GM12878 (cell line): ENCODE measurements at regions not wholly inside any gene's neighbourhood (a gene's known extent, or its start where the extent isn't known, plus 50 kb on each side); places are given as distances from the start of the nearest gene placed in this dataset.

Experiments
- ATAC-seq: fragments of 200-7000 bp; cut with Tn5 transposase; 3 replicates; pipeline ENCODE4 v1.9.1; 2020; ENCODE audit warnings: mild to moderate bottlenecking, moderate library complexity
- BruUV-seq: library from RNA; stranded (reverse); fragments of 400-500 nt; replicated peaks from 2 replicates; lab custom pipeline; 2021; lab: Mats Ljungman, UMichigan
- CTCF ChIA-PET: fragments of 300-600 bp; sonication (Branson Sonifier 250); formaldehyde crosslinking; extraction: SDS; loops from one replicate; lab custom pipeline; 2021; ENCODE audit warnings: inconsistent platforms; lab: Yijun Ruan, JAX
- POLR2A ChIA-PET: fragments of 350-600 bp; formaldehyde crosslinking; extraction: SDS; loops from one replicate; lab custom pipeline; 2021; ENCODE audit warnings: inconsistent platforms; lab: Charles Lee
- RAD21 ChIA-PET: fragments of 300-600 bp; sonication (Branson Sonifier 250); formaldehyde crosslinking; loops from one replicate; lab custom pipeline; 2023; ENCODE audit warnings: antibody characterized with exemption; ENCODE audit not compliant: unreplicated experiment; lab: Charles Lee
- SMC1A ChIA-PET: fragments of 300-600 bp; sonication (Branson Sonifier 250); formaldehyde crosslinking; loops from one replicate; lab custom pipeline; 2023; ENCODE audit not compliant: unreplicated experiment, uncharacterized antibody; lab: Charles Lee
- DNase-seq: peaks from one replicate; pipeline ENCODE4 v3.0.0-alpha.2; 2011; ENCODE audit warnings: low read depth, low spot score
- FAIRE-seq: peaks from 3 replicates; lab custom pipeline; 2011; peaks lifted over from hg19 to GRCh38; lab: Jason Lieb, UNC
- H2AFZ ChIP-seq: 2 replicates; pipeline ENCODE4 v1.6.0; 2011; ENCODE audit warnings: low read depth, low read length, control low read depth; ENCODE audit not compliant: control insufficient read depth
- H3K27ac ChIP-seq: 2 replicates; pipeline ENCODE4 v1.5.1; 2011; ENCODE audit warnings: control low read depth; ENCODE audit not compliant: control insufficient read depth, insufficient read depth
- H3K27me3 ChIP-seq, 2 experiments: replicated peaks in 1 of 2; 2 replicates each; pipeline versions ENCODE4 v1.6.0 to v1.6.1; 2011; ENCODE audit warnings: low read length in 1 of 2; ENCODE audit not compliant: control insufficient read depth in 2 of 2, insufficient read depth in 2 of 2
- H3K36me3 ChIP-seq, 2 experiments: 2 replicates each; pipeline ENCODE4 v1.5.1; 2011; ENCODE audit warnings: low read length in 1 of 2; ENCODE audit not compliant: control insufficient read depth in 2 of 2, insufficient read depth in 2 of 2
- H3K4me1 ChIP-seq: 2 replicates; pipeline ENCODE4 v1.6.1; 2011; ENCODE audit warnings: mild to moderate bottlenecking, low read length, moderate library complexity, mixed read lengths; ENCODE audit not compliant: control insufficient read depth, insufficient read depth
- H3K4me2 ChIP-seq: 2 replicates; pipeline ENCODE4 v1.6.0; 2011; ENCODE audit warnings: control low read depth; ENCODE audit not compliant: control insufficient read depth, insufficient read depth
- H3K4me3 ChIP-seq: fragments of 200-600 bp; sonication (generic); 2 replicates; pipeline ENCODE4 v1.5.1; 2016
- H3K79me2 ChIP-seq: 2 replicates; pipeline ENCODE4 v1.6.0; 2011; ENCODE audit warnings: low read length; ENCODE audit not compliant: control insufficient read depth, insufficient read depth
- H3K9ac ChIP-seq: 2 replicates; pipeline ENCODE4 v1.8.0; 2011; ENCODE audit warnings: low read length, control low read depth, mixed read lengths; ENCODE audit not compliant: control insufficient read depth, insufficient read depth
- H3K9me3 ChIP-seq: replicated peaks from 3 replicates; pipeline ENCODE4 v1.5.1; 2011; ENCODE audit warnings: mild to moderate bottlenecking, low read length; ENCODE audit not compliant: control insufficient read depth, insufficient read depth
- H4K20me1 ChIP-seq: 2 replicates; pipeline ENCODE4 v1.6.0; 2011; ENCODE audit not compliant: control insufficient read depth, insufficient read depth
- CBX5 ChIP-seq: sonication (generic); IDR thresholded peaks from 2 replicates; pipeline ENCODE4 v1.6.1; 2016; ENCODE audit warnings: low read depth, moderate library complexity, mild to moderate bottlenecking, inconsistent platforms
- CHD2 ChIP-seq: IDR thresholded peaks from 2 replicates; pipeline ENCODE4 v1.6.1; 2011; ENCODE audit warnings: low read depth, low read length, improper control_type of control experiment, borderline replicate concordance
- DPF2 ChIP-seq: fragments of 450-650 bp; IDR thresholded peaks from 2 replicates; pipeline ENCODE4 v1.6.1; 2017; ENCODE audit warnings: mild to moderate bottlenecking
- HDAC6 ChIP-seq: fragments of 200-600 bp; sonication (generic); IDR thresholded peaks from one replicate; pipeline ENCODE4 v1.8.0; 2017; ENCODE audit warnings: antibody characterized with exemption; ENCODE audit not compliant: unreplicated experiment
- MTA3 ChIP-seq: IDR thresholded peaks from 2 replicates; pipeline ENCODE4 v1.6.1; 2012; ENCODE audit warnings: low read length, inconsistent platforms, borderline replicate concordance
- NFYA ChIP-seq: IDR thresholded peaks from 2 replicates; pipeline ENCODE4 v1.6.1; 2011; ENCODE audit warnings: low read depth, mild to moderate bottlenecking, low read length, improper control_type of control experiment, borderline replicate concordance
- NFYB ChIP-seq: IDR thresholded peaks from 2 replicates; pipeline ENCODE4 v1.6.1; 2011; ENCODE audit warnings: low read depth, mild to moderate bottlenecking, low read length, improper control_type of control experiment, moderate library complexity; ENCODE audit not compliant: insufficient read depth
- NR2C1 ChIP-seq: fragments of 450-650 bp; IDR thresholded peaks from 2 replicates; pipeline ENCODE4 v1.6.1; 2017; ENCODE audit warnings: antibody characterized with exemption, mild to moderate bottlenecking, moderate library complexity
- PAX5 ChIP-seq: IDR thresholded peaks from 2 replicates; pipeline ENCODE4 v1.6.1; 2011; ENCODE audit warnings: low read depth, low read length, borderline replicate concordance
- PAX8 ChIP-seq: fragments of 450-650 bp; IDR thresholded peaks from 2 replicates; pipeline ENCODE4 v1.6.1; 2017; ENCODE audit warnings: mild to moderate bottlenecking, moderate library complexity
- RBBP5 ChIP-seq: fragments of 200-600 bp; sonication (generic); conservative IDR thresholded peaks from 2 replicates; pipeline ENCODE4 v1.6.1; 2016
- SMAD5 ChIP-seq: IDR thresholded peaks from 2 replicates; pipeline ENCODE4 v1.6.1; 2016; ENCODE audit warnings: antibody characterized with exemption, low read depth
- SP1 ChIP-seq: IDR thresholded peaks from one replicate; pipeline ENCODE4 v1.6.1; 2011; ENCODE audit warnings: low read depth, low read length
- SRF ChIP-seq, 2 experiments: IDR thresholded peaks; 2 replicates each; pipeline ENCODE4 v1.6.1; 2011; ENCODE audit warnings: low read depth in 2 of 2, low read length in 2 of 2, mild to moderate bottlenecking in 1 of 2, moderate library complexity in 1 of 2
- YBX1 ChIP-seq: fragments of 450-650 bp; IDR thresholded peaks from 2 replicates; pipeline ENCODE4 v1.6.1; 2016; ENCODE audit warnings: antibody characterized with exemption
- ZNF24 ChIP-seq: fragments of 450-650 bp; IDR thresholded peaks from 2 replicates; pipeline ENCODE4 v1.6.1; 2017; ENCODE audit warnings: antibody characterized with exemption, mild to moderate bottlenecking
- ZNF622 ChIP-seq: fragments of 450-650 bp; IDR thresholded peaks from 2 replicates; pipeline ENCODE4 v1.6.1; 2017; ENCODE audit warnings: mild to moderate bottlenecking, inconsistent platforms
- ZZZ3 ChIP-seq: IDR thresholded peaks from 2 replicates; pipeline ENCODE4 v1.6.1; 2011; ENCODE audit warnings: low read depth; ENCODE audit not compliant: control insufficient read depth, insufficient read length
- WGBS: methylation state at CpG from one replicate; pipeline ENCODE4 v1.1.6; 2016; ENCODE audit warnings: low lambda C conversion rate; ENCODE audit not compliant: insufficient replicate concordance, insufficient coverage; ENCODE audit errors: missing lambda C conversion rate; 5-methylcytosine and 5-hydroxymethylcytosine counted together
- in situ Hi-C: fragments of 300-500 bp; cut with MboI; formaldehyde crosslinking; loops from 9 replicates; pipeline ENCODE4 v1.14.3; 2018; ENCODE audit warnings: mixed read lengths
- intact Hi-C: fragments of 100-400 bp; cut with micrococcal nuclease; formaldehyde crosslinking; loops from one replicate; pipeline ENCODE4 v1.14.2; 2022; ENCODE audit not compliant: unreplicated experiment
- TF ChIP-seq, protein P1 (sequence below): fragments of 450-650 bp; IDR thresholded peaks from 2 replicates; pipeline ENCODE4 v1.6.1; 2017; ENCODE audit warnings: low read depth, mild to moderate bottlenecking, moderate library complexity
- TF ChIP-seq, protein P2 (sequence below): IDR thresholded peaks from 2 replicates; pipeline ENCODE4 v1.6.1; 2012; ENCODE audit warnings: low read depth, low read length, improper control_type of control experiment
- TF ChIP-seq, protein P3 (sequence below): fragments of 450-650 bp; IDR thresholded peaks from 2 replicates; pipeline ENCODE4 v1.6.1; 2016; ENCODE audit warnings: mild to moderate bottlenecking

DNA sequence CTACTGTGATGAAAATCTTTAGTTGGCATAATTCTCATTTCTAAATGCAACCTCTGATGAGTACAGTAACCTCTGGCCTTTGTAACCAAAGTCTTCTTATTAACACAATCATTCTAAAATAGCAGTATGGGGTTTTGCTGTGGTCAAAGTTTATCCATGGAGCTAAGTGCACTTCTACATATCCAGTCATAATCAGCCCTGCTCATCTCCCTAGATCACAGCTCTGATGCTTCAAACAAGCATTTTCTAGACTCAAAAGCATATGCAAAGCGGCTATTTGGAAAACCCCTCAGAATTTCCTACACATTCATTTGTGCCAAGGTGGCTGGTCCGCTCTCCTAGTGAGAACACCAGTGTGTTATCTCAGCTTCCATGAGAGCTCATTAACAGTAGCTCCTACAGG is 418.6 kb downstream of the MRPL39 start:
- H3K4me3 ChIP-seq, result no peak overlapping the region
- no peak overlapping the region for H3K9ac ChIP-seq
- peaks cover 23% of the 10 kb centered on the region; the same call in 1 of the 2 replicates for H3K4me1 ChIP-seq
- no peaks in the 10 kb centered on the region for H4K20me1 ChIP-seq
- POLR2A ChIA-PET, result interaction anchor here (0.5 to 1.4 kb wide), 4 partner anchors 15 to 267 kb away, joined by 3 to 5 read pairs (median 4); no protein-coding TSS in a partner anchor
- CTCF ChIA-PET, result interaction anchor here (1.0 to 3.3 kb wide), 5 partner anchors 12 to 197 kb away, joined by 3 to 14 read pairs (median 6); no protein-coding TSS in a partner anchor
- RAD21 ChIA-PET, result interaction anchor here (1.2 to 1.7 kb wide), 4 partner anchors 11 to 292 kb away, joined by 3 to 20 read pairs (median 8); no protein-coding TSS in a partner anchor
- 0 out of 2 replicates have a peak overlapping the region, but pooled peaks have one; percentile 30 for H3K27ac ChIP-seq
- in situ Hi-C loops (loop anchor here (5.0 kb wide), 1 partner anchor 114 kb away; no protein-coding TSS in a partner anchor), intact Hi-C loops (loop anchor here (1.0 to 5.0 kb wide), 2 partner anchors 12 to 209 kb away; no protein-coding TSS in a partner anchor)
- H3K9me3 ChIP-seq, result no peaks in the 10 kb centered on the region; the same call in 1 of the 3 replicates
- no peak overlapping the region for H2AFZ ChIP-seq
- no peaks in the 10 kb centered on the region for H3K36me3 ChIP-seq
- no peaks in the 10 kb centered on the region for H3K79me2 ChIP-seq
- peak; percentile 57 for FAIRE-seq
- peak overlapping the region; percentile 35; the same call in 1 of the 2 replicates for H3K4me2 ChIP-seq
- SMC1A ChIA-PET, result interaction anchor here (0.6 to 4.1 kb wide), 13 partner anchors 13 to 308 kb away, joined by 3 to 33 read pairs (median 3); no protein-coding TSS in a partner anchor
- peak; percentile 83 for ATAC-seq
- BruUV-seq, result no TSS peak
- no peaks in the 10 kb centered on the region for H3K27me3 ChIP-seq
- WGBS, result 0% methylated on average over 2 of the region's 2 CpGs
- peak; percentile 88 for DNase-seq
- TF ChIP-seq RBBP5 (no peak), PAX5 (peak; percentile 87), SRF (IDR thresholded peaks at IDR 0.05; ENCODE audit: low read depth in 2 of 2, low read length in 2 of 2) (0 out of 4 replicates have a peak, but pooled peaks of 1 of the 2 experiments have one; percentile 38), CBX5 (0 out of 2 replicates have a peak, but pooled peaks have one; percentile 58), DPF2 (peak; percentile 73; the same call in 1 of the 2 replicates), NFYA (no peak), PAX8 (no peak), ZNF24 (peak; percentile 77), NFYB (no peak), ZZZ3 (no peak), MTA3 (peak; percentile 78; the same call in 1 of the 2 replicates), CHD2 (no peak), SP1 (no peak), HDAC6 (no peak), ZNF622 (no peak), NR2C1 (peak; percentile 18; the same call in 1 of the 2 replicates), YBX1 (no peak), SMAD5 (no peak)
- TF ChIP-seq, protein P1, sequence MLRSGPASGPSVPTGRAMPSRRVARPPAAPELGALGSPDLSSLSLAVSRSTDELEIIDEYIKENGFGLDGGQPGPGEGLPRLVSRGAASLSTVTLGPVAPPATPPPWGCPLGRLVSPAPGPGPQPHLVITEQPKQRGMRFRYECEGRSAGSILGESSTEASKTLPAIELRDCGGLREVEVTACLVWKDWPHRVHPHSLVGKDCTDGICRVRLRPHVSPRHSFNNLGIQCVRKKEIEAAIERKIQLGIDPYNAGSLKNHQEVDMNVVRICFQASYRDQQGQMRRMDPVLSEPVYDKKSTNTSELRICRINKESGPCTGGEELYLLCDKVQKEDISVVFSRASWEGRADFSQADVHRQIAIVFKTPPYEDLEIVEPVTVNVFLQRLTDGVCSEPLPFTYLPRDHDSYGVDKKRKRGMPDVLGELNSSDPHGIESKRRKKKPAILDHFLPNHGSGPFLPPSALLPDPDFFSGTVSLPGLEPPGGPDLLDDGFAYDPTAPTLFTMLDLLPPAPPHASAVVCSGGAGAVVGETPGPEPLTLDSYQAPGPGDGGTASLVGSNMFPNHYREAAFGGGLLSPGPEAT, result peak; percentile 61
- TF ChIP-seq, protein P2, sequence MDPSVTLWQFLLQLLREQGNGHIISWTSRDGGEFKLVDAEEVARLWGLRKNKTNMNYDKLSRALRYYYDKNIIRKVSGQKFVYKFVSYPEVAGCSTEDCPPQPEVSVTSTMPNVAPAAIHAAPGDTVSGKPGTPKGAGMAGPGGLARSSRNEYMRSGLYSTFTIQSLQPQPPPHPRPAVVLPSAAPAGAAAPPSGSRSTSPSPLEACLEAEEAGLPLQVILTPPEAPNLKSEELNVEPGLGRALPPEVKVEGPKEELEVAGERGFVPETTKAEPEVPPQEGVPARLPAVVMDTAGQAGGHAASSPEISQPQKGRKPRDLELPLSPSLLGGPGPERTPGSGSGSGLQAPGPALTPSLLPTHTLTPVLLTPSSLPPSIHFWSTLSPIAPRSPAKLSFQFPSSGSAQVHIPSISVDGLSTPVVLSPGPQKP, result no peak
- TF ChIP-seq, protein P3, sequence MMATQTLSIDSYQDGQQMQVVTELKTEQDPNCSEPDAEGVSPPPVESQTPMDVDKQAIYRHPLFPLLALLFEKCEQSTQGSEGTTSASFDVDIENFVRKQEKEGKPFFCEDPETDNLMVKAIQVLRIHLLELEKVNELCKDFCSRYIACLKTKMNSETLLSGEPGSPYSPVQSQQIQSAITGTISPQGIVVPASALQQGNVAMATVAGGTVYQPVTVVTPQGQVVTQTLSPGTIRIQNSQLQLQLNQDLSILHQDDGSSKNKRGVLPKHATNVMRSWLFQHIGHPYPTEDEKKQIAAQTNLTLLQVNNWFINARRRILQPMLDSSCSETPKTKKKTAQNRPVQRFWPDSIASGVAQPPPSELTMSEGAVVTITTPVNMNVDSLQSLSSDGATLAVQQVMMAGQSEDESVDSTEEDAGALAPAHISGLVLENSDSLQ, result no peak
